Esophagus muscularis mucosa (tissue), 4 donors: ENCODE measurements at regions not wholly inside any gene's neighbourhood (a gene's known extent, or its start where the extent isn't known, plus 50 kb on each side); places are given as distances from the start of the nearest gene placed in this dataset.

Experiments used
- DNase-seq: peaks from one replicate; pipeline ENCODE4 v3.0.0-alpha.2; 2017; ENCODE audit errors: extremely low spot score
- H3K27ac ChIP-seq, 4 donors: fragments of 200-600 bp; sonication (generic); replicated peaks in 1 of 4; 1 replicate in 3 of 4; 2 replicates in 1 of 4; pipeline ENCODE4 v1.5.1; 2016 to 2019; ENCODE audit warnings: mild to moderate bottlenecking in 1 of 4
- H3K27me3 ChIP-seq, 4 donors: fragments of 200-600 bp; sonication (generic); one replicate each; pipeline versions ENCODE4 v1.5.1 to v1.6.0; 2016 to 2019
- H3K36me3 ChIP-seq, 4 donors: fragments of 200-600 bp; sonication (generic); one replicate each; pipeline ENCODE4 v1.5.1; 2016 to 2019
- H3K4me1 ChIP-seq, 4 donors: fragments of 200-600 bp; sonication (generic); one replicate each; pipeline ENCODE4 v1.5.1; 2016 to 2019
- H3K4me3 ChIP-seq, 4 donors: fragments of 200-600 bp; sonication (generic); 1 replicate in 2 of 4; 2 replicates in 2 of 4; pipeline ENCODE4 v1.5.1; 2016 to 2019; ENCODE audit warnings: mild to moderate bottlenecking in 4 of 4, moderate library complexity in 1 of 4
- H3K9me3 ChIP-seq, 4 donors: fragments of 200-600 bp; sonication (generic); 1 replicate in 3 of 4; 2 replicates in 1 of 4; pipeline ENCODE4 v1.5.1; 2016 to 2019
- EP300 ChIP-seq: sonication (generic); formaldehyde crosslinking; IDR thresholded peaks from one replicate; pipeline ENCODE4 v1.6.1; 2017; ENCODE audit warnings: antibody characterized with exemption
- POLR2A ChIP-seq: fragments of 450-650 bp; IDR thresholded peaks from one replicate; pipeline ENCODE4 v1.6.1; 2017; ENCODE audit warnings: antibody characterized with exemption, moderate library complexity, mild to moderate bottlenecking, low read depth
- POLR2AphosphoS5 ChIP-seq, 2 donors: sonication (generic); formaldehyde crosslinking; IDR thresholded peaks; one replicate each; pipeline ENCODE4 v1.6.1; 2017; ENCODE audit warnings: antibody characterized with exemption in 2 of 2
- WGBS: methylation state at CpG from one replicate; pipeline ENCODE4 v1.1.5; 2018; 5-methylcytosine and 5-hydroxymethylcytosine counted together
- intact Hi-C: fragments of 100-400 bp; cut with DNase I; formaldehyde crosslinking; loops from one replicate; pipeline ENCODE4 v1.15.1; 2023
- TF ChIP-seq, protein P1 (sequence below), 3 experiments: fragments of 200-600 bp in 2 of 3; fragments of 450-650 bp in 1 of 3; sonication (generic) in 2 of 3; IDR thresholded peaks; one replicate each; pipeline ENCODE4 v1.5.1; 2017 to 2019; ENCODE audit warnings: antibody characterized with exemption in 3 of 3, mild to moderate bottlenecking in 2 of 3, moderate library complexity in 1 of 3

DNA sequence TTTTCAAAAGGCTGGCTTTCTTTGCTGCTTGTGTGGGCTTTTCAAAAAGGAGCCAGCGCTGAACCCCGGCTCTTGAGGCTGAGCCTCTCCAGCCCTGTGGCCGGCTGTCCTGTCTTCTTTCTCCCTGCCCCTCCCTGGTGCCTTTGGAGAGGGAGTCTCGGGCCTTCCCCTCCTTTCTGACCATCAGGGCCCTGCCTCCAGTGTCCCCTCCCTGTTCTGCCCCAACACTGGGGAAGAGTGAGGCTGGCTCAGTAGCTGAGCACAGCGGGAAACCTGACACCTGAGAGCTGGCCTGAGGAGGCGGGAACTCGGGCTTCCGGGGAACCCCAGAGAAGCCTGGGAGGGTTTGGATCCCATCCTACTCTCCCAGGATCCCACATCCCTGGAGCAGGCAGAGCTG is 232.1 kb downstream of the LOXHD1 start:
- H3K9me3 ChIP-seq, result no peaks in the 10 kb centered on the region
- H3K36me3 ChIP-seq, result no peaks in the 10 kb centered on the region
- no peak for DNase-seq
- WGBS, result 65% methylated on average over 4 of the region's 8 CpGs
- H3K27ac ChIP-seq, result no peak overlapping the region
- peaks cover 0 to 13% (median 5%) of the 10 kb centered on the region in 4 donors for H3K4me1 ChIP-seq
- intact Hi-C loops, result no loop called here
- no peaks in the 10 kb centered on the region for H3K27me3 ChIP-seq
- H3K4me3 ChIP-seq, result no peak overlapping the region
- TF ChIP-seq, protein P1, sequence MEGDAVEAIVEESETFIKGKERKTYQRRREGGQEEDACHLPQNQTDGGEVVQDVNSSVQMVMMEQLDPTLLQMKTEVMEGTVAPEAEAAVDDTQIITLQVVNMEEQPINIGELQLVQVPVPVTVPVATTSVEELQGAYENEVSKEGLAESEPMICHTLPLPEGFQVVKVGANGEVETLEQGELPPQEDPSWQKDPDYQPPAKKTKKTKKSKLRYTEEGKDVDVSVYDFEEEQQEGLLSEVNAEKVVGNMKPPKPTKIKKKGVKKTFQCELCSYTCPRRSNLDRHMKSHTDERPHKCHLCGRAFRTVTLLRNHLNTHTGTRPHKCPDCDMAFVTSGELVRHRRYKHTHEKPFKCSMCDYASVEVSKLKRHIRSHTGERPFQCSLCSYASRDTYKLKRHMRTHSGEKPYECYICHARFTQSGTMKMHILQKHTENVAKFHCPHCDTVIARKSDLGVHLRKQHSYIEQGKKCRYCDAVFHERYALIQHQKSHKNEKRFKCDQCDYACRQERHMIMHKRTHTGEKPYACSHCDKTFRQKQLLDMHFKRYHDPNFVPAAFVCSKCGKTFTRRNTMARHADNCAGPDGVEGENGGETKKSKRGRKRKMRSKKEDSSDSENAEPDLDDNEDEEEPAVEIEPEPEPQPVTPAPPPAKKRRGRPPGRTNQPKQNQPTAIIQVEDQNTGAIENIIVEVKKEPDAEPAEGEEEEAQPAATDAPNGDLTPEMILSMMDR (IDR thresholded peaks at IDR 0.05), result no peak
- no peak for TF ChIP-seq EP300
- no peak for TF ChIP-seq POLR2A
- no peak for TF ChIP-seq POLR2AphosphoS5 (IDR thresholded peaks at IDR 0.05)

DNA sequence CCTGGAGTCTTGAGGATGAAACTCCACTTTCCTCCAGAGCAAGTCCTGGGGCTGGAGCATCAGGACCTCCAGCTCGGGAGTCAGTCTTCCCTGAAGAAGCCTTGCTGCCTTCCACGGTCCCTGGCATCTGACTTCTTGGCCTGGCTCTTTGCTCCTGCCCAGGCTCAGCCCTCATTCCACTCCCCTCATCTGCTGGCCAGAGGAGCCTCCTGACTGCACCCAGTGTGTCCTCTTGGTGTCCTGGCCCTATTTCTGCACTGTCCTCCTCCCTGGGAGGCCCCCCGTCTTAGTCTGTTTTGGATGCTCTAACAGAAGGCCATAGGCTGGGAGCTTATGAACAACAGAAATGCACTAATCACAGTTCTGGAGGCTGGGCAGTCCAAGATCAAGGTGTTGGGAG is 231.5 kb downstream of the LOXHD1 start:
- no peak for DNase-seq
- intact Hi-C loops, result no loop called here
- Histone ChIP-seq H3K4me1 (peaks cover 0 to 12% (median 5%) of the 10 kb centered on the region in 4 donors), H3K27me3 (no peaks in the 10 kb centered on the region), H3K9me3 (no peaks in the 10 kb centered on the region), H3K27ac (no peak overlapping the region), H3K4me3 (no peak overlapping the region), H3K36me3 (no peaks in the 10 kb centered on the region)
- WGBS, result 88% methylated on average over 2 of the region's 3 CpGs
- TF ChIP-seq, protein P1 (IDR thresholded peaks at IDR 0.05), result no peak
- no peak for TF ChIP-seq POLR2AphosphoS5 (IDR thresholded peaks at IDR 0.05)

DNA sequence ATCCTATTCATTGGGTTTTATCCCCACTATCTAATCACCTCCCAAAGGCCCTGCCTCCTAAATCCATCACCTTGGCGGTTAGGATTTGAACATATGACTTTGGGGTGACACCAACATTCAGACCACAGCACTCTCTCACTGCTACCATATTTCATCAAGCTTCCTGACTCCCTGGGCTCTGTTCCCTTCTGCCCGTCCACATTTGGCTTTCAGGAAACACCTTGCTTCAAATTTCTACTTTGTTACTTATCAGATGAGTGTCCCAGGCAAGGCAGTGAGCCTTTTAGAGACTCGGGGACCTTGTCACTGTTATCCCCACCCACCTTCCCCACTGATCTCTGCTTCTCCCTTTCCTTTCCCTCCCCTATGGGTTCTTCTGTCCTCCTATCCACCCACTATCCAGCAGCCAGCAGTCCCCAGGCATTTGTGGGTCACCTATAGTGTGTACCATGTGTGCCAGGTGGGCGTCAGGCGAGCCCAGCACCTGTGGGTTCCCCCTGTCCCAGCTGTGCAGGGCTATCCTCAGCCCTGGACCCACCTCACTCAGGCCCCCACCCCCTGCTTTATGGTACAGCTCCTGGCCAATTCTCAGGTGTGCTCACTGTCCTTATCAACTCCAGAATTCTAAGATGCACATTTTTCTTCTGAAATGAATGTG is 230.9 kb downstream of the LOXHD1 start:
- TF ChIP-seq POLR2AphosphoS5 (IDR thresholded peaks at IDR 0.05) (no peak), EP300 (no peak), POLR2A (no peak)
- TF ChIP-seq, protein P1 (IDR thresholded peaks at IDR 0.05), result no peak
- Histone ChIP-seq H3K27ac (no peak overlapping the region), H3K27me3 (no peaks in the 10 kb centered on the region), H3K4me1 (peaks cover 0 to 12% (median 5%) of the 10 kb centered on the region in 4 donors), H3K9me3 (no peaks in the 10 kb centered on the region), H3K36me3 (no peaks in the 10 kb centered on the region), H3K4me3 (no peak overlapping the region)
- 78% methylated on average over 5 of the region's 5 CpGs for WGBS
- intact Hi-C loops, result no loop called here
- DNase-seq, result no peak

DNA sequence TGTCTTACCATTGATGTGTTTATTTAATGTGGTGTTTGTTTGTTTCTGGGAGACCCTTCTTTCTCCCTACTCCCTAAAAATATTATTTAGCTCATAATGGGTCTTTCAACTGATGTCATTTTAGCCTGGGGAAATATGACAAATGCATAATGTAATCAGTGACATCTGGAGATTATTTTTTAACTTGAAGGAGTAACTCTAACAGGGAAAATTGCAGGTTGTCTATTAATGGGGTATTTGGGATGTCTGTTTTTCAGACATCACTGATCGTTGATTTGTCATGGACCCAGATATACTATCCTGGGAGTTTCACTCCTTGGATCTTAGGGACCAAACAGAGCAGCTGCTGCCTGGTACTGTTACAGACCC is 230.4 kb downstream of the LOXHD1 start:
- Histone ChIP-seq H3K9me3 (no peaks in the 10 kb centered on the region), H3K4me3 (no peak overlapping the region), H3K36me3 (no peaks in the 10 kb centered on the region), H3K27ac (no peak overlapping the region), H3K27me3 (no peaks in the 10 kb centered on the region), H3K4me1 (peaks cover 0 to 12% (median 5%) of the 10 kb centered on the region in 4 donors)
- 81% methylated on average over 1 of the region's 1 CpG for WGBS
- intact Hi-C loops, result no loop called here
- TF ChIP-seq, protein P1 (IDR thresholded peaks at IDR 0.05), result no peak
- TF ChIP-seq POLR2A (no peak), EP300 (no peak), POLR2AphosphoS5 (IDR thresholded peaks at IDR 0.05) (no peak)
- DNase-seq, result no peak
